ENCODE measurements at regions not wholly inside any gene's neighbourhood (a gene's known extent, or its start where the extent isn't known, plus 50 kb on each side); places are given as distances from the start of the nearest gene placed in this dataset.

DNA sequence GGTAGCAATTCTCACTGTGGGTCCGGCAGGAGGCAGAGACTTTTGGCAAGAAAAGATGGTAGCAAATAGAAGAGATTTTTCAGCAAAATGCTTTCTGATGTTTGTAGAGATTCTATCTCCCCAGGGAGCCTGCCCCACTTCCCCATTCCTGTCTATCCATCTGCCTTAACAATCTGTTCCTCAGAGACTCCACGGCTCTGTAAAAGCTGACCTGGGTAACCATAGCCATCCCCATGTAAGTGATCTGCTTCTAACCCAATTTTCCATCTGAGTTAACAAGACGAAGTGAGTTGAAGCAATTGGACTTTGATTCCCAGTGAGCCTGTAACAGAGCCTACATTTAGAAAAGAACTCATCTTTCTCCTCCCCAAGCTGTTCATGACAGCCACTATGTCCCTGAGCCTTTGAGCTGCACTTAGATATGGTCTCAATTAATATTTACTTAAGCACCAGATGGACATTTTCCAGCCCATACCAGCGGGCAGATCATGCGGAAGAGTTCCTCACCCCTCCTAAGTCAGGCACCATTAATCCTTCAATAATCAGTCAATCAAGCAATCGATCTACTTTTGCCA is 896.1 kb downstream of the CCSER2 start:
- TF ChIP-seq ELF4 (IDR thresholded peaks at IDR 0.05), result no peak
- no peak for TF ChIP-seq FOXK2 (IDR thresholded peaks at IDR 0.05)
- no peak for TF ChIP-seq SP1 (IDR thresholded peaks at IDR 0.05)
- TF ChIP-seq ARNT (IDR thresholded peaks at IDR 0.05), result no peak
- no peak for TF ChIP-seq TARDBP (IDR thresholded peaks at IDR 0.05)
- TF ChIP-seq BHLHE40 (IDR thresholded peaks at IDR 0.05; ENCODE audit: borderline replicate concordance), result no peak
- no peak for TF ChIP-seq SUZ12 (IDR thresholded peaks at IDR 0.05)
- TF ChIP-seq FOXM1 (IDR thresholded peaks at IDR 0.05; ENCODE audit: borderline replicate concordance), result no peak
- no peak for TF ChIP-seq CTBP1 (IDR thresholded peaks at IDR 0.05; ENCODE audit: borderline replicate concordance)
- TF ChIP-seq FOXA1 (IDR thresholded peaks at IDR 0.05), result no peak
- TF ChIP-seq PKNOX1 (IDR thresholded peaks at IDR 0.05), result no peak
- TF ChIP-seq ZNF384 (IDR thresholded peaks at IDR 0.05), result no peak
- no peak for TF ChIP-seq NFRKB (IDR thresholded peaks at IDR 0.05)
- TF ChIP-seq LEF1 (IDR thresholded peaks at IDR 0.05; ENCODE audit: borderline replicate concordance), result no peak

Measured in HEK293T (cell line).